ENCODE measurements at regions not wholly inside any gene's neighbourhood (a gene's known extent, or its start where the extent isn't known, plus 50 kb on each side); places are given as distances from the start of the nearest gene placed in this dataset.

- no peak overlapping the region for H3K4me3 ChIP-seq (ENCODE audit: low read length)
- DNase-seq (ENCODE audit: low read depth) = no peak
- no peak for TF ChIP-seq CTCF (conservative IDR thresholded peaks at IDR 0.05; ENCODE audit: low read length)
Measured at GRCh38 chr10:61110936-61111335, 167.0 kb upstream of the RHOBTB1 start.

GRCh38 chr10:61110188-61110844 lies 166.3 kb upstream of the RHOBTB1 start:
- no peak for TF ChIP-seq CTCF (conservative IDR thresholded peaks at IDR 0.05; ENCODE audit: low read length)
- no peak overlapping the region for H3K4me3 ChIP-seq (ENCODE audit: low read length)
- DNase-seq (ENCODE audit: low read depth) = no peak

- no peak for DNase-seq (ENCODE audit: low read depth)
- TF ChIP-seq CTCF (conservative IDR thresholded peaks at IDR 0.05; ENCODE audit: low read length) = no peak
- no peak overlapping the region for H3K4me3 ChIP-seq (ENCODE audit: low read length)
Measured at GRCh38 chr10:61108915-61109314, 164.9 kb upstream of the RHOBTB1 start.

- H3K4me3 ChIP-seq (ENCODE audit: low read length) = no peak overlapping the region
- no peak for DNase-seq (ENCODE audit: low read depth)
- TF ChIP-seq CTCF (conservative IDR thresholded peaks at IDR 0.05; ENCODE audit: low read length) = no peak
Measured at GRCh38 chr10:61100887-61101286, 156.9 kb upstream of the RHOBTB1 start.

GRCh38 chr10:61099756-61100155 lies 155.8 kb upstream of the RHOBTB1 start:
- H3K4me3 ChIP-seq (ENCODE audit: low read length) = no peak overlapping the region
- no peak for DNase-seq (ENCODE audit: low read depth)
- TF ChIP-seq CTCF (conservative IDR thresholded peaks at IDR 0.05; ENCODE audit: low read length) = no peak

- DNase-seq (ENCODE audit: low read depth) = no peak
- TF ChIP-seq CTCF (conservative IDR thresholded peaks at IDR 0.05; ENCODE audit: low read length) = no peak
- no peak overlapping the region for H3K4me3 ChIP-seq (ENCODE audit: low read length)
Measured at GRCh38 chr10:61098966-61099365, 155.0 kb upstream of the RHOBTB1 start.

- no peak overlapping the region for H3K4me3 ChIP-seq (ENCODE audit: low read length)
- no peak for DNase-seq (ENCODE audit: low read depth)
Measured at GRCh38 chr10:61097026-61097425, 153.0 kb upstream of the RHOBTB1 start.

More at GRCh38 chr10:61097026-61097425, 153.0 kb upstream of the RHOBTB1 start:
- TF ChIP-seq CTCF (conservative IDR thresholded peaks at IDR 0.05; ENCODE audit: low read length) = no peak

All from AG10803 (cell line).